ENCODE measurements at regions not wholly inside any gene's neighbourhood (a gene's known extent, or its start where the extent isn't known, plus 50 kb on each side); places are given as distances from the start of the nearest gene placed in this dataset.
"Not testable (repeated sequence)": the region's sequence is repeated elsewhere in the genome, so short reads cannot be mapped to it uniquely, and the experiment has no call there.

DNA sequence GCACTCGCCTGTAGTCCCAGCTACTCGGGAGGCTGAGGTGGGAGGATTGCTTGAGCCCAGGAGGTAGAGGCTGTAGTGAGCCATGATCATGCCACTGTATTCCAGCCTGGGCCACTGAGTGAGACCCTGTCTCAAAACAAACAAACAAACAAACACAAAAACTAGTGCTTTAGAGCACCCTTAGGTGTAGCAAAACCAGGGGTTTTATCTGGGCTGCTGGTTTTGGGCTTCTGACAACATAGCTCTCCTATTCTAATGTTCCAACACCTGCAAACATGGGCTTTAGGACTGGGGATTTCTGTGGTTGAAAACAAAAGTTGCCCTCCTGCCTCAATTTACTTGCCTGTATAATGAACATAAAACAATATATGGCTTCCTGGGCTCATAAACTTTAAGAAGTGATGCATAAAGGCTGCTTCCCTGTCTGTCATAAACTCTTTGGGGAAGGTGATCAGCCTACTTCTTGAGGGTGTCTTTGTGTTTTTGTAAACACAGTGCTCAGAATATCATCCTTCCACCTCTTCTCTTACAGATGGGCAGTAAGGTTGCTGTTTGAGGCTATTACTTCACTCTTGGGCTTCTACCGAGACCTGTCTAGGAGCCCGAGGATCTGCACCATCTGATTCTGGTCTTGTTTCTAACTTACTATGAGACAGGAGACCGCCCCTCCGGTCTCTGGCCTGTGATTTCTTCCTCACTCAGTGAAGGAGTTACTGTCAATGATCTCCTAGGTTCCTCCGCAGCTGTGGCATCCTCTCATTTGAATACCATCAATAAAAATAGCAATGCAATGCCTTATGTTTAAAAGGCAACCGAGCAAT lies 246.5 kb downstream of the MYCN start:
- no peak for DNase-seq (ENCODE audit: low spot score)

DNA sequence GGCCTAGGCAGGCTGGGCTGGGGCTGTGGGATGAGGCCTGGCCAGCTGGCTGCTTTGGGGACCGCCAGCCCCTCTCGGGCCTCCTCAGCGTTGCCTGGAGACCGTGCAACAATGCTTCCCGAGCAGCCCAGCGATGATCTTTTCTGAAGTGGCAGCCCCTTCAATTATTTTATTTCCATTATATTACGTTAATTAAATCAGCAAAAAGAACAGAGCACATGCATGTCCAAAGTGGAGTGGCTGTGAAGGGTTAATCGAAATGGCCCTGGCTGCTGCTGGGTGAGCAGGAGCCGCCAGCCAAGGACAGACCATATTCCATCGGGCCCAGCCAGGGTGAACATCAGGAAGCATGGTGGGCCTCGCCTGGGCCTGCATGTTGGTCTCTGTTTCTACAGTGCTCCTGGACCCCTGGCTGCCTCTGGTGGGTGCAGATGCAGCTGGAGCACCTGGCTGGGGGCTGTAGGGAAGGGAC lies 245.5 kb downstream of the MYCN start:
- DNase-seq (ENCODE audit: low spot score), result no peak

DNA sequence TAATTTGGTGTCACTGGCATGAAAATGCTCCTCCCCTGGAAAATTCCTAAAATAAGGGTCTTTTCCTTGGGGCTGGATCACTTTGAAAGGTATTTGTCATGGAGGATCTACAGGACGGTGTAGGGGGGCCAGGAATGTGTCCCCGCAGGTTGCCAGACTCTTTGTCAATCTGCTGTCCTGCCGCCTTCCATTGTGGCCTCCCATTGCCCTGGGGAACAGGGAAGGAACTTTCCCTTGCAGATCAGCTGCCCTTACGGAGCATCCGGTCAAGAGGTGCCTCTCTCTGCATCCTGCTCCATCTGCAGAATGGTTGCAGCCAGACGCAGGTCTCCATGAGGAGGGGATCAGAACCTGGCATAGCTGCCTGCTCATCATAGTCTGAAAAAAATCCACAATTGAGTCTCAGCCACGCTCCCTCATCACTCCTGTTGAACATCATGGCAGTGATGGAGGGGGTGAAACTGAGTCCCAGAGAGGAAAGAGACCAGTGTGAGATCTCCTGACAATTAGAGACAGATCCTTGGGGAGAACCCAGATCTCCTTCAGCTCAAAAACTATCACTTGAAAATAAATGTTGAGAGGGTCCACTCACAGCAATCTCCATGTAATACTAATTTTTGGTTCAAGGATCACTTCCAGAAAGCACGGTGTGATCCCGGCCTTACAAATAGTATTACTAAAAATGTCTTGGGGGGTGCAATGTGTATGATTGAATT lies 244.8 kb downstream of the MYCN start:
- no peak for DNase-seq (ENCODE audit: low spot score)

DNA sequence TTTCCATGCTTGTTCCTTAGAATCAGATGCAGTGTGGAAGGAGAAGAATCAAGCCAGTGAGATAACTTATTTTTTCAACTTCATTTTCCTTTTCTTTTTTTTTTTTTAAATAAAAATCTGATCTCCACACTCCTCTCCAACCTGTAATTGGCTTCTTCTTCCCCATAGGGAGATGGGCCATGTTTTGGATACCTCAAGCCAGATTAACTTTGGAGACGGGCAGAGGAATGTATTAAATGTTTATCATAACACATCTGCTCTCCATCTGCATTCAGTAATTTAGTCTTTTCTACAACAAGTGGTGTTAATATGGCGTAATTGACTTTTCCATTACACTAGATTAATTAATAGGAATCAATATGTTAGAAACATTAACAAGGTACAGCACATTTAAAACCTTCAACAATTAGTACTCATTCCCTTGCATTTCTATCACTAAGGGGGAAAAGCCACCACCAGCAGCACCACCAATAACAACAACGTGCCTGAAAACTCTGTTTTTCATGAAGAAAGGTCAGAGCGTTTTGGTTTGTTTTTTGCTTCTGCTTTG lies 244.1 kb downstream of the MYCN start:
- no peak for DNase-seq (ENCODE audit: low spot score)

DNA sequence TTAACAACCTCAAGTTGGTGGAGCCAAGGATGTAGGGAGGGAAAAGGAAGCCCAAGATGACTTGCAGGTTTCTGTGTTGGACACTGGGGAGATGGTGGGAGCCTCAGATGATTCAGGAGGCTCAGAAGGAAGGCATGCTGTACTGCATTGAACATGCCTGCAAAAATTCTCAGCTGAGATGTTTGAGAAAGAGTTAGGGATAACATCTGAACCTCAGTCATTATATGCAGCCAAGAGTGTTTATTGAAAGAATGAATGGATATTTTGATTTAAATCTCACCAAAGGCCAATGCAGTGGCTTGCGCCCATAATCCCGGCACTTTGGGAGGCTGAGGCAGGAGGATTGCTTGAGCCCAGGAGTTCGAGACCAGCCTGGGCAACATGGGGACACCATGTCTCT lies 243.0 kb downstream of the MYCN start:
- DNase-seq (ENCODE audit: low spot score), result no peak

GRCh38 chr2:16182841-16183240 lies 242.5 kb downstream of the MYCN start:
- DNase-seq (ENCODE audit: low spot score), result no peak

DNA sequence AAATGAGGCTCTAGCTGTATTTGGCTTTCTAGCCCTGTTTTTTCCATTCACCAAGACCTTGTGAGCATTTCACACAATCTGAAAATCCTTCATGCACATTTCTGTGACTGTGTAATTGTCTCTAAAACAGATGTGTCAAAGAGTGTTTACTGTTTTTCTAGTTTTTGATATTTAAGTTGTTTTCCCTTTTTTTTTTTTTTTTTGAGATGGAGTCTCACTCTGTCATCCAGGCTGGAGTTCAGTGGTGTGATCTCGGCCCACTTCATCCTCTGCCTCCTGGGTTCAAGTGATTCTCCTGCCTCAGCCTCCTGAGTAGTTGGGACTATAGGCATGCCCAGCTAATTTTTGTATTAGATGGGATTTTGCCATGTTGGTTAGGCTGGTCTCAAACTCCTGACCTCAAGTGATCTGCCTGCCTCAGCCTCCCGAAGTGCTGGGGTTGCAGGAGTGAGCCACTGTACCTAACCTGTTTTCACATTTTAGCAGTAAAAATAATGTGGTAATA lies 242.0 kb downstream of the MYCN start:
- not testable (repeated sequence) for DNase-seq (ENCODE audit: low spot score)

- no peak for DNase-seq (ENCODE audit: low spot score)
These were observed 241.4 kb downstream of the MYCN start for GRCh38 chr2:16181741-16182090.

GRCh38 chr2:16181062-16181740 lies 240.9 kb downstream of the MYCN start:
- no peak for DNase-seq (ENCODE audit: low spot score)

DNA sequence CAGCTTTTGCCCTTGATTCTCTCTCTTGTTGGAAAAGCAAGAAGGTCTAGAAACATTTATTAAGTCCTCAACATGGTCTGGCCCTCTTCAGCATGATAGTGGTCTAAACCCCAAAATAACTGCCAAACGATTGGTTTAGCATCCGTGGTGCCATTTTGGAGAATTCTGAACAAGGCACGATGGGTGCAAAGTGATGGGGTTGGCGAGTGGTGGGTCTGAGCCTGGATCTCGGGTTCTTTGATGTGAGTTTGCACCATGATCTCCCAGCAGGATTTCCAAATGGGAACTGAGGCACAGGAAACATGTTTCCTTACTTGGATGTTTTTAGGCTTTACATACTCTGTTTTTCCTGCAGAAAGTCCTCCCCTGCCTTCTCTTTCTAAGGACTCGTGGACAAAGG lies 240.3 kb downstream of the MYCN start:
- DNase-seq (ENCODE audit: low spot score), result no peak

DNA sequence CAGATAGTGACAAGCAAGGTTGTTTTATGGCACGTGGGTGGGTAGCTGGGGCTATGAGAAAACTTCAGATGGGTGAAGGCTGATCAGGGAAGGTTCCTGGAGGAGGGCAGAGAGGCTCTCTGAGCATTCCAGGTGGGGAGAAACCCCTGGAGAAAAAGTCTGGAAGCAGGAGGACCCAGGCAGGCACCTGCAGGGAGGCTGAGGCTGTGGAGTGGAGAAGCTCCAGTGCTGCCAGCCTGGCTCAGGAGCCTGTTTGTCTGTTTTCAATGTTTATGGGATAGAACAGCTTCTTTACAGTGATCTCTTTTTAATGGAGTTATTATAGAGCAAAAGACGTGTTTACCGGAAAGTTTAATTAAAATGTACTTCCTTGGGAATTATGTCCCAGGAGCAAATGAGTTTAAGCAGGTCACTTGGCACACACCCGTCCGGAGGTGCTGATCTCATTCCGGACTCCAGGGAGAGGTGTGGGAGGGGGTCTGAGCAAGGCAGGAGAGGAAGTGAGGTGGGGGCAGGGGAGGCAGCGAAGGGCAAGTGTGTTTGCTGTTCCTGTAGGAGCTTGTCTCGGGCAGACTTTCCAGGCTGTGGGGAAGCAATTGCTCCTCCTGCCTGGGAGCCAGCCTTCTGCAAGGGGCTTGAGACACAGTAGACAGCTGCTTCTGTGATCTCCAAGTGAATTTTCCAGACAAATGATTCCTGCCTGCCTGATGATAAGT lies 239.5 kb downstream of the MYCN start:
- DNase-seq (ENCODE audit: low spot score), result no peak

GRCh38 chr2:16178551-16179130 lies 238.3 kb downstream of the MYCN start:
- DNase-seq (ENCODE audit: low spot score), result no peak

- DNase-seq (ENCODE audit: low spot score), result no peak
These were observed 237.4 kb downstream of the MYCN start for GRCh38 chr2:16177671-16178180.

DNA sequence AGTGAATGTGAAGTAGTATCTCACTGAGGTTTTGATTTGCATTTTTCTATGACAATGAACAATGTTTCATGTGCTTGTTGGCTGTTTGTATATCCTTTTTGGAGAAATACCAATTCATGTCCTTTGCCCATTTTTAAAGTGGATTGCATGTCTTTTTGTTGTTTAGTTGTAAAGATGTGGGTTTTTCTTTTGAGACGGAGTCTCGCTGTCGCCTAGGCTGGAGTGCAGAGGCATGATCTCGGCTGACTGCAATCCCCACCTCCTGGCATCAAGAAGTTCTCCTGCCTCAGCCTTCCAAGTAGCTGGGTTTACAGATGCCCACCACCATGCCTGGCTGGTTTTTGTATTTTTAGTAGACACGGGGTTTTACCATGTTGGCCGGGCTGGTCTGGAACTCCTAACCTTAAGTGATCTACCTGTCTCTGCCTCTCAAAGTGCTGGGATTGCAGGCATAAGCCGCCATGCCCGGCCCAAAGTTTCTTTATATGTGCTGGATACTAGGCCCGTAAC lies 236.7 kb downstream of the MYCN start:
- no peak for DNase-seq (ENCODE audit: low spot score)

DNA sequence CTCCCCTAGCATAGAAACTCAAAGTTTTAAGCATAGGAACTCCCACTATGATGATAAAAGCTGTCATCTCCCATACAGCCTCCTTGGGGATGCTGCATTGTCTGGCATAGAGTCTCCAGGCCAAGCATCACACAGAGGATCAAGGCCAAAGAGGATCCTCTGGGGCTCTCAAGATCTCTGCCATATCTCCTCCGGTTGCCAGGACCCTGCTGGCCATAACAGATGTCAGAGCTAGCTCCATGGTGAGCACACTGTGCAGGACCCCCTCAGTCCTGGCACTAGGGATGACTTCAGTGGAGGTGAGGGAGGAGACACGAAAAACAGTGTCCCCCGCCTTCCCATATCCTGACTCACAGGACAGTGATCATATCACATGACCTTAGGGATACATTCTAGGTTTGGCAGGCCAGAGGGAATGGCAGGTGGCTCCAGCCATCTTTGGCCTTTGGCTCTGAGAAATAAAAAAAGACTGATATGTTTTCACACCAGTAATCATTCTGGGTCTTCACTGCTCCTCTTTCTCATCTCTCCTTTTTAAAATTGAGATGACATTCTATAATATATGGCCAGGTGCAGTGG lies 235.0 kb downstream of the MYCN start:
- DNase-seq (ENCODE audit: low spot score), result no peak

DNA sequence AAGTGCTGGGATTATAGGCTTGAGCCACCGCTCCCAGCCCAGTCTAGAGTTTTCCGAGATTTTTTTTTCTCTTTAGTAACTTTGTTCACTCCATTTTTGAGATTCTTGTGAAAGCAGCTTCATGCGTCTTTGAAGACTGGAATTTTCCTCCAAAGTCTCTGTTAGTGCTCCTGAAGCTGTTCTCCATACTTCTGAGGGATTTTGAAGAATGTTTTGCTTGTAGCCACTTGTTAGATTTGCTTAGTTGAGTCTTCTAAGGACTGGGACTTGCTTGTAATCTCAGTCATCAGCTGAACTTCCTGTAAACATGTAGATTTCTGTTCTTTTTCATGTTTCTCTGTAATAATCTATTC lies 234.3 kb downstream of the MYCN start:
- DNase-seq (ENCODE audit: low spot score), result no peak

DNA sequence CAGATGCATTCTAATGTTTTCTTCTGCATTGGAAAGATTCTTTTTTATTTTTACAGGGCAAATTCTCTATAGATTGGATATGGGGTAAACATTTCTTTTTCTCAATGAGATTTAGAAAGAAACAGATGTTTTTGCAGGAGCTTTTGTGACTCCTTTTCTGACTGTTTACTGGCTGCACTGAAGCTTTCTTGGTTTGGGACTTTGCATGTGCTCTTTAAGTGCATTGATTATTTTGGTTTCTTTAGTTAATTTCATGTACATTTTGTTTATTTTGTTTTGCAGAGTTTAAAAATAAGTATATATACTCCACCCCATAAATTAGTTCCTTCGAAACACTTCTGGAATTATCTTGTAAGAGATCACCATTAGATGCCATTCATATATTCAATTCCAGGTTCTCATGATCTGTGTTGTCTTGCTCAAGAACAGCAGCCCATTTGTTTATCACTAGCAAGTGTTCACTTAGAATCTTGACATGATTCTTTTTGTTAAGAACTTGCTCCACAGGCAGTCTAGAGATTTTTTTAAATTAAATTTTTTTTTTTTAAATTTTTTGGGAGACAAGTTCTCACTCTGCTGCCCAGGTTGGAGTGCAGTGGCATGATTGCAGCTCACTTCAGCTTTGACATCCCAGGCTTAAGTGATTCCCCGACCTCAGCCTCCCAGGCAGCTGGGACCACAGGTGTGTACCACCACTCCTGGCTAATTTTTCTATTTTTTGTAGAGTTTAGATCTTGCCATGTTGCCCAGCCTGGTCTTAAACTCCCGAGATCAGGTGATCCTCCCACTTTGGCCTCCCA lies 233.7 kb downstream of the MYCN start:
- DNase-seq (ENCODE audit: low spot score), result no peak

DNA sequence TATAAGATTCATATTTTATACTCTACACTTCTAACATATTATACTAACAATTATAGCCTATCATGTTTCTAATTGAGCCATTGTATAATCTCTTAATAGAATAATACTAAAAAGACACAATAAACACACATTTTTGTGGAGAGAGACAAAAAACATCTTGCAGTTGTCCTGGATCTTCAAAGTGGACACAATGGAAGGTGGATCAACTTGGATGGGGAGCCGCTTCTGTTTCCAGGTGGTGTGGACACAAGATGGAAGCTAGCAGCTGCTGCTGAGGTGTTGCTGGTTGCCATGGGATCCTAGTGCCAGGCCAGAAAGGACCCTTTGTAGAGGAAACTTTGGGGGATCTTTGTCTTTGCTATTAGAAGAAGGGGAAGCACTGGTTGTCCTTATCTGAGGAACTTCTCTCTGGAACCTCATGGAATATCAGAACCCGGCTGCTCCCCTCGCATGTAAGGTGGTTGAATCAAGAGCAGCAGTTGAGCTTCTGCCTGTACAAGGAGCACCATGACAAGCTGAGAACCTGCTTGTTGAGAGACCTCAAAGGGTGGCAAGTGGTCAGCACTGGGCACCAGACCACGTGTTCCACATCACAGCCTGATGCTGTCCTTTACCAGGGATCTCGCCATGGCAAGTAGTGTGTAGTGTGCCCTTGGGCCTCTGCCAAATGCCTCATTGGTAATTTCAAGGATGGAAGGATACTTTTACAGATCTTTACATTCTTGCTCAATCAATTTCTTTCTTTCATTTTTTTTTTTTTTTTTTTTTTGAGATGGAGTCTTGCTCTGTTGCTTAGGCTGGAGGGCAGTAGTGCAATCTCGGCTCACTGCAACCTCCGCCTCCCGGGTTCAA lies 232.2 kb downstream of the MYCN start:
- no peak for DNase-seq (ENCODE audit: low spot score)

- DNase-seq (ENCODE audit: low spot score), result no peak
These were observed 231.1 kb downstream of the MYCN start for GRCh38 chr2:16171425-16171920.
